ENCODE measurements at regions not wholly inside any gene's neighbourhood (a gene's known extent, or its start where the extent isn't known, plus 50 kb on each side); places are given as distances from the start of the nearest gene placed in this dataset.

- TF ChIP-seq CTCF (conservative IDR thresholded peaks at IDR 0.05): no peak
- no peak overlapping the region for H3K27ac ChIP-seq
Measured at GRCh38 chr18:39375066-39375465, 1809.5 kb upstream of the CELF4 start.

DNA sequence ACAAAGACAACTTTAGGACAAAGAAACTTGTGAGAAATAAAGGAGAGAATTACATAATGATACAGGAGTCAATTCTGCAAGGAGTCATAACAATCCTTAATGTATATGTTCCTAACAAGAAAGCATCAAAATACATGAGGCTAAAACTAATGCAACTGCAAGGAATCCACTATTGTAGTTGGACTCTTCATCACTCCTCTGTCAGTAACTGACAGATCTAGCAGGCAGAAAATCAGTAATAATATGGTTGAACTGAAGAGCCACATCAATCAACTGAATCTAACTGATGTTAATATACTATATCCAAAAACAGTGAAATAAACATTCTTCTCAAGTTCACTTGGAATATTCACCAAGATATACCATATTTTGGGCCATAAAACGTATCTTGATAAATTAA lies 1806.4 kb upstream of the CELF4 start:
- H3K27ac ChIP-seq: no peak overlapping the region
- no peak for TF ChIP-seq CTCF (conservative IDR thresholded peaks at IDR 0.05)

DNA sequence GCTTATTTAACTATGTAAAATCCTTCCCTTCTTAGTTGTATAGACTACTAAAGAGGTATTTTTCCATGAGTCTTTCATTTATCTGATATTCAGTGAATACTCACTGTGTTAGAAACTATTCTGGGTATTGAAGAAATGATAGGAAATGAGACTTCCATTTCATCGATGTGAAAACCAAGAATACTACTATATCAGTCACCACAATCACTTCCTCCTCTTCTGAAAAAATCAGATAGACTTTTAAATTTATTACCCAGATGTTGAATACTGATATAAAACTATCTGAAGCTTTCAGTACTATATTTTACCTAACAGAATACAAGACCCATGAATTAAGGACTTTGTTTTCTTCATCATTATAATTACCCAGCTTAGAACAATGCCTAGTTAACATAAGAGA lies 1801.1 kb upstream of the CELF4 start:
- no peak overlapping the region for H3K27ac ChIP-seq
- TF ChIP-seq CTCF (conservative IDR thresholded peaks at IDR 0.05): no peak

DNA sequence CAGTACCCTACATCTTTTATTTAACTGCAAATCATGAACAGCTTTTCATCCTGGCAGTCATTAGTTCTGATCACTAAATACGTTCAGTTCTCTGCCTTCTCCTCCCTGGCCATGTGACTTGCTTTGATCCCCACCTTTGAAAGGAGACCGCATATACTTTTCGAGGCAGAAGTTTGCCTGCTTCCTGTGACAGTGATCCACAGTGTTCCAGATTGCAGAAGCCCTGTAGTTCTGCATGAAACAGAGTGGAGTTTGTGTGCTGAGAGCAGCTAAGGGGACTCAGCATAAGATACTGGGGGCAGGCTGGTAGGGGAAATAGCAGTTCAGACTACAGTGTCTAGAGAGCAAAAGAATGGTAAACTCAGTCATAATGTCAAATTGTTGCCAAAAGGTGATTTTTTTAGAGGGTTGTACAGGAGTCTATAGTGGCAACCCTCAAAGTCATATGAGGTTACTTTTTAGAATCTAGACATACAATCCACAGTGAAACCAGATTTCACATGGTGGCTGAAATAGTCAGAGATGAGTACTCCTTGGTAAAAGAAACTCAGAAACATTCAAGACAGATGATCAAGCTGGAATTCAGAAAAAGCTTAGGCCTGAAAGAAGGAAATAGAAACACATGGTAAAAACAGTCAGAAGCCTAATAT lies 1800.4 kb upstream of the CELF4 start:
- no peak overlapping the region for H3K27ac ChIP-seq
- TF ChIP-seq CTCF (conservative IDR thresholded peaks at IDR 0.05): no peak

GRCh38 chr18:39360072-39360471 lies 1794.5 kb upstream of the CELF4 start:
- H3K27ac ChIP-seq: no peak overlapping the region
- no peak for TF ChIP-seq CTCF (conservative IDR thresholded peaks at IDR 0.05)

DNA sequence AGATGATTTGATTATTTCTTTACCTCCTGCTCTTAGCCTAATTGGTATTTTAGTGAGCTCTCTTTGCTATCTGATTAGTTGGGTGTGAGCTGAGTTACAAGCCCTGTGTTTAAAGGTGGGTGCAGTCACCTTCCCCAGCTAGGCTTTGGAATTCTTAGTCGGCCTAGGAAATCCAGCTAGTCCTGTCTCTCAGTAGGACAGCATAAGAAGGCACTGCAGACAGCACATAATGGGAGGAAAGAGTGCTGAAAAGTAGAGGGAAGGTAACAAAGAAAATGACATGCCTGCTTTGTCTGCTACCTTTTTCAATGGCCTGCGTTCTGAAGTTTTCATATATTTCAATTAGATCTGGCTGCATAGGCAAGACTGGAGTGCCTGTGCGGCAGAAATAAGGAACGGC lies 1794.0 kb upstream of the CELF4 start:
- H3K27ac ChIP-seq: no peak overlapping the region
- no peak for TF ChIP-seq CTCF (conservative IDR thresholded peaks at IDR 0.05)

GRCh38 chr18:39350945-39351344 lies 1785.3 kb upstream of the CELF4 start:
- TF ChIP-seq CTCF (conservative IDR thresholded peaks at IDR 0.05): no peak

More at GRCh38 chr18:39350945-39351344, 1785.3 kb upstream of the CELF4 start:
- no peak overlapping the region for H3K27ac ChIP-seq

Measured in VCaP (cell line).